Endothelial cell of umbilical vein (primary cell): ENCODE measurements at regions not wholly inside any gene's neighbourhood (a gene's known extent, or its start where the extent isn't known, plus 50 kb on each side); places are given as distances from the start of the nearest gene placed in this dataset.

Experiments used
- BruUV-seq: library from RNA; stranded (reverse); fragments of 400-500 nt; replicated peaks from 2 replicates; lab custom pipeline; 2021; lab: Mats Ljungman, UMichigan
- CTCF ChIA-PET: fragments of 300-600, 350-600 bp; sonication (Branson Sonifier 250); formaldehyde crosslinking; loops from one replicate; lab custom pipeline; 2021; ENCODE audit warnings: antibody characterized with exemption, inconsistent platforms; lab: Charles Lee
- POLR2A ChIA-PET: fragments of 300-600, 350-600 bp; sonication (Branson Sonifier 250); formaldehyde crosslinking; loops from one replicate; lab custom pipeline; 2021; ENCODE audit warnings: antibody characterized with exemption, inconsistent platforms; lab: Charles Lee
- DNase-seq: peaks from one replicate; pipeline ENCODE4 v3.0.0-alpha.2; 2011; ENCODE audit warnings: low read depth, low spot score
- FAIRE-seq: peaks from 2 replicates; lab custom pipeline; 2011; peaks lifted over from hg19 to GRCh38; lab: Jason Lieb, UNC
- H2AFZ ChIP-seq: 2 replicates; pipeline ENCODE4 v1.6.0; 2012; ENCODE audit warnings: low read depth, low read length, control low read depth, inconsistent platforms
- H3K27ac ChIP-seq: 2 replicates; pipeline ENCODE4 v1.5.1; 2011; ENCODE audit warnings: low read depth, mild to moderate bottlenecking, control low read depth, low read length, moderate library complexity; ENCODE audit not compliant: insufficient read depth
- H3K27me3 ChIP-seq, 2 experiments: 2 replicates each; pipeline versions ENCODE4 v1.6.0 to v1.6.1; 2011; ENCODE audit warnings: low read length in 2 of 2, mixed read lengths in 1 of 2; ENCODE audit not compliant: control insufficient read depth in 2 of 2, insufficient read depth in 2 of 2
- H3K36me3 ChIP-seq, 2 experiments: 2 replicates in 1 of 2; 3 replicates in 1 of 2; pipeline ENCODE4 v1.5.1; 2011; ENCODE audit warnings: low read length in 2 of 2, mild to moderate bottlenecking in 1 of 2, moderate library complexity in 1 of 2; ENCODE audit not compliant: control insufficient read depth in 2 of 2, insufficient read depth in 2 of 2; ENCODE audit errors: extremely low read depth in 1 of 2
- H3K4me1 ChIP-seq: 3 replicates; pipeline ENCODE4 v1.5.1; 2011; ENCODE audit warnings: mild to moderate bottlenecking, low read length; ENCODE audit not compliant: control insufficient read depth, insufficient read depth; ENCODE audit errors: extremely low read depth
- H3K4me2 ChIP-seq: 2 replicates; pipeline ENCODE4 v1.6.1; 2011; ENCODE audit warnings: low read length, control low read depth, mixed read lengths; ENCODE audit not compliant: insufficient read depth
- H3K4me3 ChIP-seq, 3 experiments: fragments of 200-600 bp in 1 of 3; sonication (generic), shearing (Covaris generic) in 1 of 3; replicated peaks in 1 of 3; 2 replicates each; pipeline ENCODE4 v1.5.1; 2011 to 2016; ENCODE audit warnings: control low read depth in 3 of 3, low read length in 3 of 3, mild to moderate bottlenecking in 2 of 3, inconsistent platforms in 1 of 3, low read depth in 1 of 3, moderate library complexity in 1 of 3; ENCODE audit not compliant: insufficient read depth in 1 of 3
- H3K79me2 ChIP-seq: 2 replicates; pipeline ENCODE4 v1.6.0; 2012; ENCODE audit warnings: low read length, inconsistent platforms; ENCODE audit not compliant: control insufficient read depth, insufficient read depth
- H3K9ac ChIP-seq: replicated peaks from 2 replicates; pipeline ENCODE3; 2011; ENCODE audit warnings: low read length, control low read depth; ENCODE audit not compliant: insufficient read depth; ENCODE audit errors: extremely low read depth
- H3K9me1 ChIP-seq: replicated peaks from 3 replicates; pipeline ENCODE4 v1.6.0; 2011; ENCODE audit warnings: mild to moderate bottlenecking, low read length; ENCODE audit not compliant: control insufficient read depth, insufficient read depth; ENCODE audit errors: extremely low read depth
- H3K9me3 ChIP-seq: replicated peaks from 2 replicates; pipeline ENCODE4 v1.5.1; 2012; ENCODE audit warnings: low read length, inconsistent platforms; ENCODE audit not compliant: control insufficient read depth, insufficient read depth
- H4K20me1 ChIP-seq: replicated peaks from 2 replicates; pipeline ENCODE3; 2011; ENCODE audit warnings: mild to moderate bottlenecking, low read length; ENCODE audit not compliant: control insufficient read depth, insufficient read depth; ENCODE audit errors: extremely low read depth
- CTCF ChIP-seq, 2 donors: IDR thresholded peaks; 1 replicate in 1 of 2; 2 replicates in 1 of 2; pipeline ENCODE4 v1.5.1; 2011; ENCODE audit warnings: low read length in 2 of 2, mild to moderate bottlenecking in 2 of 2, moderate library complexity in 2 of 2, control low read depth in 1 of 2, inconsistent platforms in 1 of 2, low read depth in 1 of 2; ENCODE audit not compliant: insufficient read depth in 1 of 2; ENCODE audit errors: extremely low read depth in 1 of 2
- EZH2 ChIP-seq: IDR thresholded peaks from 2 replicates; pipeline ENCODE4 v1.6.1; 2012; ENCODE audit warnings: borderline replicate concordance, low read depth, mild to moderate bottlenecking, moderate library complexity, low read length, inconsistent platforms; ENCODE audit not compliant: severe bottlenecking
- FOS ChIP-seq: IDR thresholded peaks from 2 replicates; pipeline ENCODE4 v1.6.1; 2011; ENCODE audit warnings: mild to moderate bottlenecking, low read length, moderate library complexity, borderline replicate concordance; ENCODE audit not compliant: insufficient read depth
- GATA2 ChIP-seq: IDR thresholded peaks from 2 replicates; pipeline ENCODE4 v1.7.0; 2011; ENCODE audit warnings: low read depth, mild to moderate bottlenecking, moderate library complexity, mixed read lengths, low read length; ENCODE audit not compliant: insufficient read length, insufficient read depth
- JUN ChIP-seq: IDR thresholded peaks from 2 replicates; pipeline ENCODE4 v1.6.1; 2011; ENCODE audit warnings: borderline replicate concordance, low read depth; ENCODE audit not compliant: insufficient read length, insufficient read depth
- MAX ChIP-seq: IDR thresholded peaks from 2 replicates; pipeline ENCODE4 v1.6.1; 2011; ENCODE audit not compliant: insufficient read depth, insufficient read length
- MYC ChIP-seq: IDR thresholded peaks from one replicate; pipeline ENCODE4 v1.6.1; 2011; ENCODE audit warnings: mild to moderate bottlenecking, low read depth, low read length
- POLR2A ChIP-seq: IDR thresholded peaks from 2 replicates; pipeline ENCODE4 v1.6.1; 2012; ENCODE audit warnings: low read depth, mild to moderate bottlenecking, control low read depth, low read length
- POLR2AphosphoS5 ChIP-seq: IDR thresholded peaks from 2 replicates; pipeline ENCODE4 v1.6.1; 2012; ENCODE audit warnings: low read depth, mild to moderate bottlenecking, control low read depth, low read length, moderate library complexity; ENCODE audit not compliant: insufficient read depth
- dilution Hi-C: fragments of 300-500 bp; cut with MboI; formaldehyde crosslinking; loops from one replicate; pipeline ENCODE4 v1.15.0; 2019; ENCODE audit warnings: low sequenced_read_pairs; ENCODE audit not compliant: extremely low pct_ligation_motif_present
- intact Hi-C: fragments of 100-400 bp; cut with micrococcal nuclease; formaldehyde crosslinking; loops from one replicate; pipeline ENCODE4 v1.10.0; 2022

- TF ChIP-seq MYC (no peak), GATA2 (no peak), POLR2A (no peak), MAX (no peak), FOS (no peak), POLR2AphosphoS5 (no peak), EZH2 (no peak), CTCF (IDR thresholded peaks at IDR 0.05; ENCODE audit: extremely low read depth in 1 of 2, insufficient read depth in 1 of 2, low read depth in 1 of 2, low read length in 2 of 2) (no peak), JUN (no peak)
- no peak for FAIRE-seq
- Histone ChIP-seq H2AFZ (no peak overlapping the region), H3K4me3 (no peak overlapping the region), H3K9ac (no peak overlapping the region), H3K27me3 (no peaks in the 10 kb centered on the region), H3K9me3 (no peaks in the 10 kb centered on the region), H3K4me1 (no peaks in the 10 kb centered on the region), H3K9me1 (no peaks in the 10 kb centered on the region), H4K20me1 (no peaks in the 10 kb centered on the region), H3K36me3 (no peaks in the 10 kb centered on the region), H3K4me2 (no peak overlapping the region), H3K27ac (no peak overlapping the region), H3K79me2 (no peaks in the 10 kb centered on the region)
- BruUV-seq, result no TSS peak
- ChIA-PET POLR2A (no interaction called here), CTCF (no interaction called here)
- DNase-seq, result no peak
- intact Hi-C loops, result no loop called here
- dilution Hi-C loops, result no loop called here
These were observed 343.2 kb upstream of the TMTC1 start for GRCh38 chr12:30126944-30127343.
